HEK293T (cell line): ENCODE measurements at regions not wholly inside any gene's neighbourhood (a gene's known extent, or its start where the extent isn't known, plus 50 kb on each side); places are given as distances from the start of the nearest gene placed in this dataset.

Source experiments
- ARNT ChIP-seq: fragments of 450-650 bp; IDR thresholded peaks from 2 replicates; pipeline ENCODE4 v1.6.1; 2017; ENCODE audit warnings: mild to moderate bottlenecking
- CTBP1 ChIP-seq: fragments of 450-650 bp; IDR thresholded peaks from 2 replicates; pipeline ENCODE4 v1.6.1; 2016; ENCODE audit warnings: borderline replicate concordance
- ELF4 ChIP-seq: fragments of 450-650 bp; IDR thresholded peaks from 2 replicates; pipeline ENCODE4 v1.6.1; 2017; ENCODE audit warnings: antibody characterized with exemption
- FOXK2 ChIP-seq: fragments of 450-650 bp; IDR thresholded peaks from 2 replicates; pipeline ENCODE4 v1.6.1; 2016; ENCODE audit warnings: mild to moderate bottlenecking
- FOXM1 ChIP-seq: fragments of 450-650 bp; IDR thresholded peaks from 2 replicates; pipeline ENCODE4 v1.6.1; 2017; ENCODE audit warnings: mild to moderate bottlenecking, borderline replicate concordance
- HDGF ChIP-seq: fragments of 450-650 bp; IDR thresholded peaks from 2 replicates; pipeline ENCODE4 v1.6.1; 2017; ENCODE audit warnings: antibody characterized with exemption, borderline replicate concordance
- PKNOX1 ChIP-seq: fragments of 450-650 bp; IDR thresholded peaks from 2 replicates; pipeline ENCODE4 v1.6.1; 2016
- SUZ12 ChIP-seq: fragments of 450-650 bp; IDR thresholded peaks from 2 replicates; pipeline ENCODE4 v1.6.1; 2016; ENCODE audit warnings: mild to moderate bottlenecking
- TARDBP ChIP-seq: fragments of 450-650 bp; IDR thresholded peaks from 2 replicates; pipeline ENCODE4 v1.6.1; 2016
- ZNF384 ChIP-seq: fragments of 450-650 bp; IDR thresholded peaks from 2 replicates; pipeline ENCODE4 v1.6.1; 2016

- TF ChIP-seq FOXK2 (no peak), ELF4 (no peak), CTBP1 (no peak), TARDBP (no peak), SUZ12 (no peak), PKNOX1 (no peak), ZNF384 (no peak), HDGF (no peak), ARNT (no peak), FOXM1 (no peak)
Measured at GRCh38 chr4:23733476-23733875, 156.4 kb downstream of the PPARGC1A start.
